GM19238 (cell line): ENCODE measurements at regions not wholly inside any gene's neighbourhood (a gene's known extent, or its start where the extent isn't known, plus 50 kb on each side); places are given as distances from the start of the nearest gene placed in this dataset.
"Not testable (repeated sequence)": the region's sequence is repeated elsewhere in the genome, so short reads cannot be mapped to it uniquely, and the experiment has no call there.

ENCODE experiments used
- DNase-seq: peaks from one replicate; pipeline ENCODE4 v3.0.0; 2011; ENCODE audit warnings: low spot score; ENCODE audit not compliant: insufficient read length

DNA sequence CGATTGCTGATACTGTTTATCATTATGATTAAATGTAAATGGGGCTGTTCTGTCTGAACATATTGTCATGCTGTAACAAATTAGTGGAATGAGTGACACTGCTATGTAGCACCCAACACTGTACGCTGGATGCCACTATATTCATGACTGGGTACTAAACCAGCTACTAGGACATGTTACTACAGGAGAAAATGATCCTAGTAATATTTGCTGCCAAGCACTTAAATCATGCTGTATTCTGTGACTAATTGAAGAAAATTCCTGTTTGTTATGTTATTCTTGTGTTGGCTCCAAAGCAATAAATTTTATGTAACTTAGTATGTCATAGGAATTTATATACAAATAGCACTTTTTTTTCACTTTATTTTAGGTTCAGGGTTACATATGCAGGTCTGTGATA, 804.2 kb downstream of the CENPC start:
- DNase-seq = no peak

DNA sequence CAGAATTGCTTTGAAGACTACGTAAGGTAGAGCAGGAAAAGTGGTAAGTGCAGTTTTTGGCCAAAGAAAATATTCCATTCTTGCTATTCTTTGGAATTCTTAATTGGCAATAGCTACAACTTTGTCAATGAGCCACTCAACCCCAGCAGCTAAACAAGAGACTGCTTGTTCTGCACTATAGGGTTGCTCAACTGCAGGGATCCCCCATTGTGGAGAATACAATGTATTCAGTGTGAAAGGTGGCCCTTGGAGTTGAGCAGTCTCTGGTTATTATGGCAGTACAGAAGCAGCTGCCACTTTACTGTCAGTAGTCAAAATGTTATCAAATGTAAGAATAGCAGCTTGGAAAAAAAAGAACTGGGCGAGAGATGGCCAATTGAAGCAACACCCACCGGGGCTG, 808.7 kb downstream of the CENPC start:
- no peak for DNase-seq

- no peak for DNase-seq
These were observed 817.0 kb downstream of the CENPC start for GRCh38 chr4:66728280-66728679.

GRCh38 chr4:66712301-66712921, 832.9 kb downstream of the CENPC start:
- DNase-seq = not testable (repeated sequence)

DNA sequence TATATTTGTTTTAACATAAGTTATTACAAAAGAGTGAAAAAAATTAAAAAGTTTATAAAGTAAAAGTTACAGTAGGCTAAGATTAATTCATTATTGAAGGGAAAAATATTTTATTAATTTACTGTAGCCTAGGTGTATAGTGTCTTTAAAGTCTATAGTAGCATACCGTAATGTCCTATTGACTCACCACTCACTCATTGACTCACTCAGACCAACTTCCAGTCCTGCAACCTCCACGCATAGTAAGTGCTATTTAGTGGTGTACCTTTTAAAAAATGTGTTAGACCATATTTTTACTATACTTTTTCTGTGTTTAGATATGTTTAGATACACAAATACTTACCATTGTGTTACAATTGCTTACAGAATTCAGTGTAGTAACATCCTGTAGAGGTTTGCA, 841.1 kb downstream of the CENPC start:
- no peak for DNase-seq

GRCh38 chr4:66694739-66695138, 850.6 kb downstream of the CENPC start:
- DNase-seq = no peak

- DNase-seq = no peak
These were observed 851.6 kb downstream of the CENPC start for GRCh38 chr4:66693694-66694093.

GRCh38 chr4:66691101-66691500, 854.2 kb downstream of the CENPC start:
- DNase-seq = no peak

DNA sequence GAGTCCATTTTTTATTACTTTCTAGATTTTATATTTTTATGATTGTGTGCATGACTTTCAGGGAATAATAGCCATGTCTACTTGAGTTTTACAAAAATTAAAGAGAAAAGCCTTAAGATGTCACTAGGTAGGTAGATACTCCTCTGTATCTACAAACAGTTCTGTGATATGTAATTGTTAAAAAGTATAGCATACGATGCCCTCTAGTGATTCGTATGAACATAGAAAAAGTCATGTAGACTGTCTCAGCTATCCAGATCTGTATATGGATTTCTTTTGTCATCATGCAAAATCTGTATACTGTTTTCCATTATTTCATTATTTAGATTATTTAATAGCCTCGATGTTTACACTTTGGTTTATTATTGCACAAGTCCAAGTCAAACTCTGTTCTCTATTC, 856.6 kb downstream of the CENPC start:
- no peak for DNase-seq

DNA sequence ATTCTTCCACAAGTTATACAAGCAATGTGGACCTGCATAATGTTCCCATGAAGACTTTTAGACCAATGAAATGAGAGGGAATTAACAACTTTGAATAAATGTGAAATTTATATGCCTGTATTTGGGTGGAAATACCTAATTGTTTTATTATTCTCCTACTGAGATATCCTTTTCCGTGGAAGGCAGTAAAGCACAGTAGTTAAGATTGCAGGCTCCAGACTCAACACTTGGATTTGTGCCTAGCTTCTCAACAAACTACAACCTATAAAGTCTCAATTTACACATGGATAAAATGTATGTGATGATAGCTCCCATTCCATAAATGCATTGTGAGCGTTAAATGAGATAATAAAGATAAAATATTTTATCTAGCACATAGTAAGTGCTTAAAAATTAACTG, 857.8 kb downstream of the CENPC start:
- no peak for DNase-seq

DNA sequence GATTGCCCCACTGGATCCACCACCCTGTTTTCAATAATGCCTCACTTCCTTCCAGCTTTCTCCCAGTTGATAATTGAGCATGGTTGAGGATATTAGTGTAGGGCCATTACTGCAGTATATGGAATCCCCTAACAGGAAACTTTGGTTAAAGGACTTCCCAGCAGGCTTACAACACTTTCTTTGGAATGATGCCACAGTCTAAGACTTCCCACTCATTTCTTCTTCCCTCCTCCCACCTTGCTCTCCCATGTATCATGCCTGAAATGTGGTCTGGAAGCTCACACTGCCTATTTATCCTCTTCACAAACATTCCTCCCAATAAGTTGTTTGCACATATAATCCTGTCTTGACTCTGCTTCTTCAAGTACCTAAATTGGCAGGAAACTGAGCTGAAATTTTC, 863.3 kb downstream of the CENPC start:
- no peak for DNase-seq

DNA sequence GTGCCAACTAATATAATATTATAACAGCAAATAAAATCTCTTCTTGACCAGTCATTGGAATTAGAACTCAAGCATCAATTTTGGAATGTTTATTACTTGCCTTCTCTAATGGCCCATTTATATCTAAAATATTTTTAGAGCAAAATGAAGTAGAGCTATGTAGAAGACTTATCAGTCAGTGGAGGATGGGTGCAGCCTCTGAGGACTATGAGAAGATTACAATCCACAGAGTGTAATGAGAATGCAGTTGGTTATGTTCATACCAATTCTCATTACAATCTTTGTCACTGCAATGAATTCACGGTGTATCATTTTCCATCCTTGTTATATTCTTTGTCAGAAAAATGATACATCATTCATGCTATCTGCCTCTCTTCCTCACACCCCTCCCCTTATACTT, 878.1 kb downstream of the CENPC start:
- no peak for DNase-seq

DNA sequence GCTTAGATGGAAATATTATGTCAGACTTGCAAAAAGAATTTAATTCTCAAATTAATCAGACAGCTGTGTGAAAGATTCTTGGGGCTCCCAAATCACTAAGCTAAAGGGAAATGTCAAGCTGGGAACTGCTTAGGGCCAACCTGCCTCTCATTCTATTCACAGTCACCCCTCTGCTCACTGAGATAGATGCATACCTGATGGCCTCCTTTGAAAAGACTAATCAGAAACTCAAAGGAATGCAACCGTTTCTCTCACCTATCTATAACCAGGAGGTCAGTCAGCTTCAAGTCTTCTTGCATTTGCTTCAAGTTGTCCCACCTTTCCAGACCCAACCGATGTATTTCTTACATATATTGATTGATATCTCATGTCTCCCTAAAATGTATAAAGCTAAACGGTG, 882.7 kb downstream of the CENPC start:
- DNase-seq = no peak

DNA sequence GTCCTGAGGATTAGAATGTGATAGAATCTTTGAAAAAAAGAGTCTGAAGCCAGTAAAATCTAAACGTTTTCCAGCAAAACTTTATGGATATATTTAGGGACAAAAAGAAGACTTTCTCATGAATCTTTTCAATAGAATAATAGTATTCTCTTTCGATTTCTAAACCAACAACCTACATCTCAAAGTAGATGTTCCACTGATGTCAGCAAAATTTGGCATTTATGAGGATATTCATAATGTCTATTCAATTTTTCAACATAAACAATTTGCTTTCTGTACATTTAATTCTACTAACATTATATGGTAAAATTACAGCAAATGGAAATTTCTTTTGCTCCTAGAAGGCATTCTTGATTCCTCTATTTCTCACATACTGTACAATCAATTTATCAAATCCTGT, 886.5 kb downstream of the CENPC start:
- DNase-seq = no peak

- no peak for DNase-seq
These were observed 889.8 kb downstream of the CENPC start for GRCh38 chr4:66655505-66655904.

DNA sequence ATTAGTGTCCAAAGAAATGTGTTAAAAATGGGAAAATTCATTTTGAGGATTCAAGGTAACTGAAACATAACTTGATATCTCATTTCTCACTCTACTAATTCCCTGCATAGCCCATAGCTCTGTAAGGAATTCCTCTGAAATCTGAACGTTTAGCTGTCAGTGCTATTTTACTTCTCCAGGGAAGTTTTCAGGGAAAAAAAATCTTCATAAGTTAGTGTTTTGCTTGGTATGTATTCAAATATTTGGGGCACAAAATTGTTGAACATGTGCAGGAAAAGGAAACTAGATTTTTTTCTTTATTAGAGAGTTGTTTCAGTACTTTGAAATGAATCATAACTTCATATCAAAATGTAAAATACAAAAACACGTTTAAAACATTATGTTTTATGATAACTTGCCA, 891.4 kb downstream of the CENPC start:
- no peak for DNase-seq

DNA sequence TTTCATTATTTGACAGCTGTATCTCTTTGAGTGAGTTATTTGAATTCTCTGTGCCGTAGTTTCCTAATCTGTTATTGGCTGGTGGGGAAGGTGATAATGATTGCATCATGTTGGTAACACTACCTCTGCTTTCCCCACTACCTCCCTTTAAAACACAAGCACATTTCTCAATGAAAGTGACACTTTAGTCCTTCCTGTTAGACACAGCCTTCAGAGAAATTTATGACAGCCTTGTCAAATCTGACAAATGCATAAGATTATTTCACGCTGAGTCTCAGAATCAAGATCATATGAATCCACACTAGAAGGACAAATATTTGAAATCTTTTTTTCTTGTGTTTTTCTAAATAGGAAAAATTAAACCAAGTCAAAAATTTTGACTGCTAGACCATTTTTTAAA, 896.1 kb downstream of the CENPC start:
- no peak for DNase-seq

DNA sequence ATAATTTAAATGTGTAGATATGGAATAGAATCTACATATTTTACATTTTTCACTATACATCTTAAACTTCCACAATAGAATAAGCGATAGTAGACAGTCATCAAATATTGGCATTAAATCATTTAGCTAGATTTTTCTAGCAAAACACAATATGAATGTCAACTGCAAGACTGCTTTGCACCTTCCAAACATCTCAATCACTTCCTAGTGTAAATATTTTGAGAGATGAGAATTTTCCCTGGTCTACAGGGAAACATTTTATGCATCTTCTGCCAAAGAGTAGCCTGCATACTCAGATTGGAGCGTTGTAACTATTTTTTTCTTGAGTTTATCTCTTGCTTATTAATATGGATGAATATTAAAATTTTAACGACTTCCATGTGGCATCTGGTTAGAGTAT, 897.4 kb downstream of the CENPC start:
- no peak for DNase-seq

GRCh38 chr4:66647476-66647875, 897.8 kb downstream of the CENPC start:
- no peak for DNase-seq

DNA sequence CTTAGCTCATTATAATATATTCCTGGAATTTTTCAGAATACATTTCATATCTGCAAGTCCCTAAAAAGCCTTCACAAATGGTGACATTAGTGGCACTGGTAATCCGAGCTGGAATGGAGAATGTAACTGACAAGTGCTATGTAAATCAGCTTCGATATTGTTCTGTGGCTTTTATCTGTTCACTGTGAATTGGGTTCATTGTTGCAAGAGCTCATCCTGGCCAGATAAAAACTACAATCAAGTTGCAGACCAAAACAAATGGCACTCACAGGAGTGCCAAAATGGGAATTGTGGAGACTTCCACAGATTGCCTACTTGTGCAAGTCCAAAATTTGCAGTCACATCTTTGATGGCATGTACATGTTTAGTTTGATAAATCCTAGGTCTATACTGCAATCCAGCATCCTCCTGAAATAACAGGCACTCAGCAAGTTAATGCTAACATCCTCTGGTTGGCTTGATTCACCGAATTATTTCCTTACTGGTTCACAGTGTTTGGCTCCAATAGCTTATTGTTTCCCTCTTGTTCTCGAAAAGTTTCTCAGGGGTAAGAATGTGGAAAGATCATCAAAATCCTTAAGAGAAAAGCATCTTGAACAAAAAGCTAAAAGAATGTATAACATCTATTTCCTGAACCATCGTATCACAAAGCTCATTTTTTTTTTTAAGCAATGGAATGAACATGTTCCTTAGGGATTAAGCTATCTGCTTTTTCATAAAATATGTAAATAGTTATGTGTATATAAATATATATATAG, 904.9 kb downstream of the CENPC start:
- DNase-seq = no peak

GRCh38 chr4:66639361-66639760, 905.9 kb downstream of the CENPC start:
- DNase-seq = no peak

DNA sequence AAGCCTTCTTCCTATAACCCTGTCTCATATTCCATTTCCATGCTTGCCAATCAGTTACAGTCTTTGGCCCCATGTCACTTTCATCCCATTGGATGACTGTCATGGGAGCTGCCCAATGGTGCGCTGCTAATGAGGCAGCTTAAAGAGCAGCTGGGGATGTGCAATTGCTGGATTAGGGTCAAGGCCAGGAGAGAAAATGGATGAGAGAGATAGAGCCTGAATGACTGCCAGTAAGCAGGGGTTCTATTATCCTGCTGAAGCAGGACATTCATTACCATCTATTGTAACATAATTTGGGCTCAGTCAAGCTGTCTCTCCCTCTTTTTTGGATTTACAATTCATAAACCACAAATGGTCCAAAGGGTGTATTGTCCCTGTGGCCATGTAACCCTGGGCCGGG, 909.0 kb downstream of the CENPC start:
- DNase-seq = no peak

DNA sequence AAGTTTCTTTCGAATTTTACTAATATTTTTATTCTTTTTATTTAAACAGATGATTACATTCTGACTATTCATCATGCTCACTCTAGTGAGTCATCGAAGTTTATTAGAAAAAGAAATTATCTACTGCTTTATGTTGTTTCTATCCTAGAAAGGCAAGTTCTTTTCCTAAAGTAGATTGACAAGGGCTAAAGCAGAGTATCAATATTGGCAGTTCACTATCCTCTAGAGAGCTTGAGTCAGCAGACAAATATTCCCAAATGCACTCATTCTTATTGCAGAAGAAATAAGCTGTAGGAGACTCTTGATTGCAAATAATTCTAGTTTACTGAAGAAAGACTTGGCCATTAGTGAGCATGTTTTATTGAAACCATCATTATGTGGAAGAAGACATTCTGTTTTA, 911.8 kb downstream of the CENPC start:
- DNase-seq = no peak
